ENCODE measurements at regions not wholly inside any gene's neighbourhood (a gene's known extent, or its start where the extent isn't known, plus 50 kb on each side); places are given as distances from the start of the nearest gene placed in this dataset.

GRCh38 chr15:38154255-38154654 is 98.4 kb upstream of the SPRED1 start:
- no peak overlapping the region for H3K4me3 ChIP-seq (replicated peaks; ENCODE audit: low read depth, low read length)
- TF ChIP-seq CTCF (IDR thresholded peaks at IDR 0.05; ENCODE audit: low read depth, low read length, missing control alignments), result no peak
- DNase-seq (ENCODE audit: extremely low read depth, low read depth), result no peak

- no peak for DNase-seq (ENCODE audit: extremely low read depth, low read depth)
- TF ChIP-seq CTCF (IDR thresholded peaks at IDR 0.05; ENCODE audit: low read depth, low read length, missing control alignments), result no peak
These were observed 97.8 kb upstream of the SPRED1 start for GRCh38 chr15:38154837-38155236.

GRCh38 chr15:38163658-38164057 is 89.0 kb upstream of the SPRED1 start:
- no peak for DNase-seq (ENCODE audit: extremely low read depth, low read depth)
- H3K4me3 ChIP-seq (replicated peaks; ENCODE audit: low read depth, low read length), result no peak overlapping the region
- TF ChIP-seq CTCF (IDR thresholded peaks at IDR 0.05; ENCODE audit: low read depth, low read length, missing control alignments), result no peak

More at GRCh38 chr15:38154837-38155236, 97.8 kb upstream of the SPRED1 start:
- no peak overlapping the region for H3K4me3 ChIP-seq (replicated peaks; ENCODE audit: low read depth, low read length)

GRCh38 chr15:38164061-38164460 is 88.6 kb upstream of the SPRED1 start:
- H3K4me3 ChIP-seq (replicated peaks; ENCODE audit: low read depth, low read length), result no peak overlapping the region
- no peak for TF ChIP-seq CTCF (IDR thresholded peaks at IDR 0.05; ENCODE audit: low read depth, low read length, missing control alignments)
- no peak for DNase-seq (ENCODE audit: extremely low read depth, low read depth)

- no peak overlapping the region for H3K4me3 ChIP-seq (replicated peaks; ENCODE audit: low read depth, low read length)
- TF ChIP-seq CTCF (IDR thresholded peaks at IDR 0.05; ENCODE audit: low read depth, low read length, missing control alignments), result no peak
- no peak for DNase-seq (ENCODE audit: extremely low read depth, low read depth)
These were observed 88.1 kb upstream of the SPRED1 start for GRCh38 chr15:38164507-38164906.

GRCh38 chr15:38168467-38169070 is 84.1 kb upstream of the SPRED1 start:
- no peak for DNase-seq (ENCODE audit: extremely low read depth, low read depth)
- no peak overlapping the region for H3K4me3 ChIP-seq (replicated peaks; ENCODE audit: low read depth, low read length)
- no peak for TF ChIP-seq CTCF (IDR thresholded peaks at IDR 0.05; ENCODE audit: low read depth, low read length, missing control alignments)

- TF ChIP-seq CTCF (IDR thresholded peaks at IDR 0.05; ENCODE audit: low read depth, low read length, missing control alignments), result no peak
- no peak overlapping the region for H3K4me3 ChIP-seq (replicated peaks; ENCODE audit: low read depth, low read length)
- no peak for DNase-seq (ENCODE audit: extremely low read depth, low read depth)
These were observed 80.7 kb upstream of the SPRED1 start for GRCh38 chr15:38171973-38172372.
